Activated T-cell treated with anti-CD3 and anti-CD28 coated beads for 1 hour (primary cell): ENCODE measurements at regions not wholly inside any gene's neighbourhood (a gene's known extent, or its start where the extent isn't known, plus 50 kb on each side); places are given as distances from the start of the nearest gene placed in this dataset.
"Not testable (repeated sequence)": the region's sequence is repeated elsewhere in the genome, so short reads cannot be mapped to it uniquely, and the experiment has no call there.

Experiments
- DNase-seq: peaks from one replicate; pipeline ENCODE4 v3.0.0-alpha.2; 2020; ENCODE audit warnings: low read depth

DNA sequence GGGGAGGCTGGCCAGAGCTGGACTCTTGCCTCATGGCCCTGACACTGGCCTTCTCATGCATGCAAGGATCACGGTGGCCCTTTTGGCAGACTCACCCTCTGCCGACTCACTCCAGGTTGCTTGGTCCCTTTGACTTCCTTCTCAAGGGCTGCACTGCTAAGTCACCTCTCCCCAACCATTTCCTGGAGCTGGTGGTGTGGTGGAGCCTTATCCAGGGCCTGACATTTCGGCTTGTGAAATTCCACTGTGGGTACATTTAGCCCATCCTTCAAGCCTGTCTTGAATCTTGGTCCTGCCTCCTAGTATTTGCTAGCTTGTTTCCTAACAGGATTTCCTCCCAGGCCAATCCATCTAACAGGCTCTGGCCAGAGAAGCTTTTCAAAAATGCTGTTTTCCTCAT lies 52.6 kb upstream of the JUN start:
- DNase-seq = no peak

DNA sequence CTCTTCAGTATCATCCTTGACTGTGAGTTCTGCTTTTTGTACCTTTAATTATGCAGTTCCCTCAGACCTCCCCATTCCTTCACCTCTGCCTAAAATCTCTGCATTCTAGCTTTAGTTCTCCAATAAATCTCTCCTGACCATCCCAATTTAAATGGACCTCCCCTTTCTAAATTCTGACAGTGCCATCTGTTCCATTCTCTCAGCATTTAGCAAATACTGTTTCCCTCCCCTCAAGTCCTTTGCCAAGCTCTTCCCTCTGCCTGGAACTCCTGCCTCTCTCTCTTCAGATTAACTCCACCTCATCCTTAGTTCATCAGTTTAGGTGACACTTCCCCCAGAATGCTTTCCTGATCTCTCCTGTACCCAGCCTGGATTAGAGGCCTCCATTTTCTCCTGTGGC lies 54.0 kb upstream of the JUN start:
- DNase-seq = no peak

DNA sequence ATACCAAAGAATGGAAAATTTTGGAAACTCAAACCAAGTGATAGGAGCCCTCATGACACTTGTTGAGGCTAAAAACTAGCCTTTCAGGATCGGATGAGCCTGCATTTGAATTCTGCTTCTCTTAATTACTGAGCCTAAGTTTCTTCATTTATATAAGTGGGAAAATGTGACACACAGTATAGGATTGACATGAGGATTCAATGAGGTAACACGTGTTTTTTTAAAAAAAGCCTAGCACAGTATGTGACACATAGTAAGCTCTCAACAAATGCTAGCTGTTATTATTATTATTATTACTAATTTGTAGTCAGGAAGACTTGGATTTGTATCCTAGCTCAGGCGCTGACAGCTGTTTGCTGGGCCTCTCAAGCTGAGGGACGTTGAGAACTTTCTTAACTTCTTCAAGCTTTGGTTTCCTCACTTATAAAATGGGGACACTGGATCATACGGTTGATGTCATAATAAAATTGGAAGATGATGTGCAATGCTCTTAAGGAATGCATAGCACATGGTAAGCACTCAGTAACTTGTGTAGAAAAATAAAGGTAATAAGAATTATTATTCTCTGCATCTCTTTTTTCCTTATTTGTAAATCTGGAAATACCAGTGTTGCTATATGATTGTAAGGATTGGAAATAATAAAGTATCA lies 55.4 kb upstream of the JUN start:
- no peak for DNase-seq

DNA sequence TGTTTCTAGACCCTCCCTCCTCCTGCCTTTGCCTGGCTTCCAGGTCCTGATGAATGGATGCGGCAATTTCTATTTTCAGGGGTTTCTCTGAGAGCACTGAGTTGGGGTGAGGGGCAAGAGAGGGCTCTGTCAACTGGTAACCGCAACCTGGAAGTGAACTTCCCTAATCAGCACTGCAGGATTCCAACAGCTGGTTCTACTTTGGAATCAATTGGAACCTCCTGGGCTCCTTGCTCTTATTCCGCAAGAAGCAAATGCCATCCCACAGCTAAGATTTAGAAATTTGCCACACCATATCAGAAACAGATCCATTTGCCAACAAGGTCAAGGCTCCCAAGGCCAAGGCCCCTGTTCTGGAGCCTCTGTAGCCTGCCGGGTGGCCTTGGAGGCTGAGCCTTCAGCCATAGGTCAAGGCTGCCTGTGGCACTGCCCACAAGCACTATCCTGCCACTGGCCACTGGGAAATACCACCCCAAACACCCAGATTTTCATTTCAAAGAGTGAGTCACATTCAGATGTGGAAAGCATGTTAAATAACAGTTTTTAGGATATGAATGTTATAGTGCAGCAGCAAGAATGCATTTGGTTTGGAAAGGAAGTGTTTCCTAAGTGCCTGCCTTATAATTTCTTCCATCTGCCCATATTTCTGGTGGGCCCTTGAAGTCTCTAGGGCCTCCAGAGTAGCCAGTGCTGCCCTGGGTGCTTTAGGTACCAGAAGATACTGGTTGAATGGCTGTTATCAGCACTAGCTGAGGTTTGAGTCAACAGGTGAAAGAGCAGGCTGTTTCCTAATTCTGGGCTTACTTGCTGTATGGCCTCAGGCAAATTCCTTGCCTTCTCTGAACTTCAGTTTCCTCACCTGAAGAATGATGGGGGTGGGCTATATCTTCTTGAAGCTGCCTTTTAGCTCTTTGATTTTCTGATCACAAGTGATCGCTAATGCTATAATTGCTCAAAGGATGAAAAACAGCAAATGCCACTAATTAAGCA lies 56.3 kb upstream of the JUN start:
- DNase-seq = no peak

DNA sequence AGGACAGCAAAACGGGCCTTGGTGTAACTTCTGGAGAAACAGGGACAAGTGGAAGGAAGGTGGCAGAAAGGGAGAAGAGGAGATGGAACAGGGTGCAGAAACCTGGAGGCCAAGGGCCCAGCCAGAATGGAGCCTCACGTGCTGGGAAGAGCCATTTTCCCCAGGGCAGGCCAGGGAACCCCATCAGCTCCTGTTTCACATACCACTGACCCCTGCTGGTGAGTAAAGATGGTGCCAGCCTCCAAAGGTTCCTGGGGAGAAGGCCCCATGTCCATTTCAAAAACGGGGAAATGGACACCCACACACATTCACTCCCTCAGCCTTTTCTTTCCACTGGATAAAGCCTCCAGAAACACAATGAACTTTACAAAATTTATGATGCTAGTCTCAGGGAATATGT lies 57.6 kb upstream of the JUN start:
- no peak for DNase-seq

DNA sequence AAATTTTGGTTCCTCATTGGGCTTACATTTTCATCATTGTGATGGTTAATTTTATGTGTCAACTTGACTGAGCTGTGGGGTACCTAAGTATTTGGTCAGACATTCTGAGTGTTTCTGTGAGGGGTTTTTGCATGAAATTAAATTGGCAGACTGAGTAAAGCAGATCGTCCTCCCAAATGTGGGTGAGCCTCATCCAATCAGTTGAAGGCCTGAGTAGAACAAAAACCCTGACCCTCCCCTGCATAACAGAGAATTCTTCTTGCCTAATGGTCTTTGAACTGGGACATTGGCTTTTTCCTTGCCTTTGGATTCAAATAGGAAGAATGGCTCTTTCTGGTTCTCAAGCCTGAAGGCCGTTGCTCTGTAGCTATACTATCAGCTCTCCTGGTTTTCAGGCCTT lies 59.1 kb upstream of the JUN start:
- no peak for DNase-seq

DNA sequence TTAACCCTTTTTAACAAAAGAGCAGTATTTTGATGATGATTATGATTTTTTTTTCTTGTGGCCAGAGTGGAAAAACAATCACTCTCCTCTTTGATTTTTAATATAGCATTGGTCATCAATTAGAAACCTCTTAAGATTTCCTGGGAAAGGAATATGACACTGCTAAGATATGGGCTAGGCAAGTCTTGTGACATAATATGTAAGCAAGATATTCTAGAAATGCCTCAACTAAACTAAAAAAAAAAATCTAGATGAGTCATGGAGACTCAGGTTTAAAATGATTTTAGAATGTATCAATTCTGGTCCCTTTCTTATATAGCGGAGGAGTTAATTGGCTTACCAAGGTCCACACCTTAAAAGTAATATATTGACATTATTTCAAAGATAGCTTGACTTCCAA lies 60.3 kb upstream of the JUN start:
- no peak for DNase-seq

DNA sequence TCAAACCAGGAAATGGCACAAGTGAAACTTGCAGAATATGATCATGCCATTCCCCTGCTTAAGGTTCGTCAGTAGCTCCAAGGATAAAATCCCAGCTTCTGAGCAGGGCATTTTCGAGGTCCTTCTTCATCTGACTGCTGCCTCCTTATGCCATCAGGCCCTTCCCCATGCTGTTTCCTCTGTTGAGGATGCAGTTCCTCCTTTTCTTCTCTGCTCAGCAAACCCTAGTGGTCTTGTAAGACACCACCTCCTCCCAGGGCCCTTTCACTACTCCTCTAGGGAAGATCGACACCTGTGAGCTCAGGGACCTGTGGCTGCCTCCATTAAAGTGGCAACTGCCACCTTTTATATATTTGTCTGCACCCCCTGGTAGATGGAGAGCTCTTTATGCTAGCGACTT lies 62.1 kb upstream of the JUN start:
- DNase-seq = no peak

DNA sequence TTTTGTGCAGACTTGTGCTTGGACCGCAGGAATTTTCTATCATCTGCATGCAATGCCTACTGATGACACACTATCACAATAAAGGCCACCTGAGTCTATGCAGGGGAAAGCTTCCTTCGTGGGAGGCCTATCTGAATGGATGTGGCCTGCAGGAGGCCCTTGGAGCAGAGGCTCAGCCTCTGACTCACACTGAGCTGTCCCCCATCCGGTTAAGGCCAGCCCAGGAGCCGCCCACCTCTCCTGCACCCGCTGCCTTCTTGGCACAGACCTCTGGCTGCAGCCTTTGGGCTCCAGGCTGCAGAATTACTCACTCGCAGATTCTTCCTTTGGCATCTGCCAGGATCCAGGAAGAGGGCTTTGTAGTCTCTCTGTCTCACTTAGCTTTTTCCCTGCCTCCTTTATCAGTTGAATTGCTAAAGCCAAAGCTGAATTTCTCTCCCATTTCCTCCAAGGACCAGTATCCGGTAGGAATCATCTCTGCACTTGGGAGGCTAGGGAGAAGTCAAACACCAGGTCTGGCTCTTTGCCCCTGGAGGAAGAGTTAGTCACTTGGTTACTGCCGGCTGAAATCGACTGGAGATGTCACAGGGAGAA lies 65.1 kb upstream of the JUN start:
- no peak for DNase-seq

DNA sequence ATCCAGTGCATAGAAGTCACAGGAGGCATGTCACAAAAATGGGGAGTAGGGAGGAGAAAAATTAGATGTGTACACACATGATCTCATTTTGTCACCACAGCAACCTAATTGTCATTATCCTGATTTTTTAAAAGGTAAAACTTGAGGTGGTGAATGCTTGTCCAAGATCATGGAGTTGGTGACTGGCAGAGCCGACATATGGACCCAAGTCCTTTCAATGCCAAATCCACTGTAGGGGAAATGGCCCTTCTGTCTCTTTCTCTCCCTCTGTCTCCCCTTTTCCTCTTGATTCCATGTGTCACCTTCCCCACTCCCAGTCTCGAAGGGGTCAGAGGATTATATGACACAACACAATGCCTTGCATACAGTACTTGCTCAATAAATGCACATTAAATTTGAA lies 65.7 kb upstream of the JUN start:
- DNase-seq = no peak

DNA sequence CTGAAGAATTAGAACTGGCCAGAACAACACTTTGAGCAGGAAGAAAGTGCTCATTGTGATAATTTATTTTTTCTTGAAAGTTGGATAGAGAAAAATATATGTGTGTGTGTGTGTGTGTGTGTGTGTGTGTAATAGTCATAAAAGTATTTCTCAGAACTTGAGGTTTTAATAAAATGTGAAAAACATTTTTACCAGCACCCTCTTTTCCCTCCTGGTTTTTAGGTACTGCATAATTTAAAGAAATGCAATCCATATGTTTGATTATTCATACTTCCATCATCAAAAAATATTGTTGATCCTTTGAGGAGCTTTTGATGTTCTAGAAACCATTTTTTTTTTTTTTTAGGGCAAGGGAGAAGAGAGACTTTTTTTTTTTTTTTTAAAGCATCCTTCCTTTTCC lies 66.8 kb upstream of the JUN start:
- no peak for DNase-seq

DNA sequence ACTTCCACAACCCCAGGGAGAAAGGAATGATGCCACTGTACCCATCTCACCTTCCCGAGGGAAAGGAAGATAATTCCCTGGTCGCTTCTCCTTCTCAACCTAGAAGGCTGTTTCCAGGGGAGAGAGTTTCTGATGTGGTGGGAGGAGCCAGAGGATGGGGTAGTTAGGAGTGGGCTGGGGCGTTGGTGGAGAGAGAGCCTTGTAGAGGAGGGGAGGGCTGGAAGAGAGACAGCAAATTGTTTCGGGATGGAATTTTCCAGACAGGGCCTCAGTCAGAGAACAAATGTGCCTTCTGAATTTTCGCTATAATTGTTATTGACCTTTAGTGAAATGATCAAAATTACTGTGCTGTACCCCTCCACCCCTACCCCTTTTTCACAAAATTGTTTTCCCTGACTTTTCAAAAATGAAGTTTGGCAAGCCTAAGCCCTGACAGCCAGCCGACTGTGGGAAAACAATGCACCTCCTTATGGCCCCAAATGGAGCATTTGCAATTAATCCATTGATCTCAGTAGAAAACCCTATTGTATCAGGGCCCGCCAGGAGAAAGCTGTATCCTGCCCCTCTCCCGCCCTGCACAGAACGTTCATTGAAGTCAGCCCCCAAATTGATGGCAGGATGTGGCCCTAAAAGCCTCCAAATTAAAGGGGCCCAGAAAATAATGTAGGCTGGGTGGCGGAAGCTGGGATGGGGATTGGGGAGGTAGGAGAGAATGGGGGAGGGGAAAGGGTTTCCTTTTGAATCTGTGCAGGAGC lies 69.1 kb upstream of the JUN start:
- no peak for DNase-seq

DNA sequence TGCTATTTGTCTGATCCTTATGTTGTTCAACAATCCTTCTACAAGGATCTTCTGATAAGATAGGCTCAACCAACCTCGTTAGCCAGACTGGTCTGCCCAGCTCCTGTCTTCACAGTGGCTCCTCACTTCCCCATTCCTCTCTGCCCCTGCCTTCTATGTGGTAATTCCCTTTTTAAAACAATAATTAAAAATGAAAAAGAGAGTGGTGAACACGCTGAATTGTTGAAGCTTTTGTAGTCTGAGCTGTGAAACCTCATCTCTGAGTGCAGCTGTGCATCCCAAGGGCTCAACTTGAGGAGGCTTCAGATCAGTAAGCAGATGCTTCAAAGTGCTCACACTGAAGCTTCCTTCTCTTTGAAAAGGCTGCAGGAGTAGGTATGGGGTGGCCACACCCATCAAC lies 70.7 kb upstream of the JUN start:
- DNase-seq = no peak

DNA sequence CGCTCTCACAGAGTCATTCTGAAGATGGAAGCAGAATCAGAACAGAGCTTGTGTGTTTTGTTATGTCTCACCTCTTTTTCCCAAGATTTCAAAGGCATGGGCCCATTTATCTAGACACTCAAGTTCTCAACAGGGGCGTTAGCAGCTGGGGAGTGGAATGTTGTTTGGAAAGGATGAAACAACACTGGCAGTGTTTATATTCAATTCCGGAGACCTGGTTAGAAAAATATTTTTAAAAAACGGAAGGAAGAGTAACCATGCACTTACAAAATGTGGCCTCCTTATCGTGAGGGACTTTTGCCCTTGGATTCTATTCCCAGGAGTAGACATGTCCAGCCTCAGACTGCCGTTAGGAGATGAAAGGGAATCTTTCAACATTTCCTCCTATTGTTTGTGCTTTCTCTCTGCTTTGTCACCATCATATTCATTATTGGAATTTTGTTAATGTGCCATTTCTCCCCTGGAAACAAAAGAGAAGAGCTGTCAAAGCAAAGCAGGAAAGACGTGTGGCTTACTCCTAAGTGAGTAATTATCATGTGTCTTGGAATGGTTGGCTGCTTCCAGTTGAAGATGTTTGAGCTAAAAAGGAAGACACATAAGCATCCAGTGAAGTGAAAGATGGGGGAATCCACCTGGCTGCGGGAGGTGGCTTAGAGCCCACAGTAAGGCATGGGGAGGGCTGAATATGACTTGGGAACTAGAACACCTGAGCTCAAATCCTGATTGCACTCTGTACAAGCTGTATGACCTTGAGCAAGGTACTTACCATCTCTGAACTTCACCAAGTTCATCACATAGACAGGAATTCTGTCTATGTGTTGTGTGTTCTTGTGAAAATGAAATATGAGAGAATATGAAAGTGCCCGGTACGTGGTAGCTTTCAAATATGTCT lies 71.7 kb upstream of the JUN start:
- DNase-seq = no peak

DNA sequence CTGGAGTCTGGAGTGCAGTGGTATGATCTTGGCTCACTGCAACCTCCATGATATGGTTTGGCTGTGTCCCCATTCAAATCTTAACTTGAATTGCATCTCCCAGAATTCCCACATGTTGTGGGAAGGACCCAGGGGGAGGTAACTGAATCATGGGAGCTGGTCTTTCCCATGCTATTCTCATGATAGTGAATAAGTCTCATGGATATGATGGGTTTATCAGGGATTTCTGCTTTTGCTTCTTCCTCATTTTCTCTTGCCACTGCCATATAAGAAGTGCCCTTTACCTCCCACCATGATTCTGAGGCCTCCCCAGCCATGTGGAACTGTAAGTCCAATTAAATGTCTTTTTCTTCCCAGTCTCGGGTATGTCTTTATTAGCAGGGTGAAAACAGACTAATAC lies 72.4 kb upstream of the JUN start:
- DNase-seq = not testable (repeated sequence)

DNA sequence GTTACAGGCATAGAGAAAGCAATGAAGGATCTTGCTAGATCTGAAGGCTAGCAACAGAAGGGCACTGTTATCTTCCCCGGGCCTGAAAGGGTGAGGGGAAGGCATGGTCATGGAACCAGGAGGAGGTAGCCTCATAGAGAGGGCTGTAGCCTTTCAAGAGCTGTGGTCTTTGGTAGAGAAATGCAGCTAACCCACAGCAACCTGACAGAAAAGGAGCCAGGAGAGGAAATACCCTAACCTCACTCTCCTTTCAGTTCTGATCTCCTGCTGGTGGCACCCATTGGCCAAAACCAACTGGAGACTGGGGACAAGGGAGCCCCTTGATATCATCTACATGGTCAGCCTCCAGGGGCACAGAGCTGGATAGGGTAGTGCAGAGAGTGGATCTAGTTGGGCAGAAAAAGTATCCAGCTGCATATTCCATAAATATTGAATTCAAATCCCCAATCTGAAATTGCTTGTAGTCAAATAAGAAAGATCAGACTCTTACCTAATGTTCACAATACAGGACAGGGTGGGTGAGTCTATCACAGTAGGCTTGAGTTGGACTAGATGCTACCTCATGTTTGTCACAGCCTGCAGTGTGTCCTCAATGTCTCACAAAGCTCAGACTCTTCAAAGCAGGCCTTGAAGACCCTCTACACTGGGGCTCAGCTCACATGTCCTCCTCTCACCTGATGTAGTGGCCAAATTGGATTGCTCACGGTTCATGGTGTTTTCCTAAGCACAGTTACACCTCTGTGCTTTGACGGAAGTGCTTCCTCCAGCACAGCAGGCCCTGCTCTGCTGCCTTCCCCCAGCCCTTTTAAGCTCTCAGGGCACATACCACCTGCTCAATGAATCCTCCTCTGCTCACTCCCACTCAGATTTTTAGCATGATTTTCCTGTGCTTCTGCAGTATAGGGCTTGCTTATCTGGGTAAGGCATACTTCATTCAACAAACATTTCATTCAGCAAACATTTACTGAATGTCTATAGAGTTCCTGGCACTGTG lies 74.1 kb upstream of the JUN start:
- DNase-seq = no peak

DNA sequence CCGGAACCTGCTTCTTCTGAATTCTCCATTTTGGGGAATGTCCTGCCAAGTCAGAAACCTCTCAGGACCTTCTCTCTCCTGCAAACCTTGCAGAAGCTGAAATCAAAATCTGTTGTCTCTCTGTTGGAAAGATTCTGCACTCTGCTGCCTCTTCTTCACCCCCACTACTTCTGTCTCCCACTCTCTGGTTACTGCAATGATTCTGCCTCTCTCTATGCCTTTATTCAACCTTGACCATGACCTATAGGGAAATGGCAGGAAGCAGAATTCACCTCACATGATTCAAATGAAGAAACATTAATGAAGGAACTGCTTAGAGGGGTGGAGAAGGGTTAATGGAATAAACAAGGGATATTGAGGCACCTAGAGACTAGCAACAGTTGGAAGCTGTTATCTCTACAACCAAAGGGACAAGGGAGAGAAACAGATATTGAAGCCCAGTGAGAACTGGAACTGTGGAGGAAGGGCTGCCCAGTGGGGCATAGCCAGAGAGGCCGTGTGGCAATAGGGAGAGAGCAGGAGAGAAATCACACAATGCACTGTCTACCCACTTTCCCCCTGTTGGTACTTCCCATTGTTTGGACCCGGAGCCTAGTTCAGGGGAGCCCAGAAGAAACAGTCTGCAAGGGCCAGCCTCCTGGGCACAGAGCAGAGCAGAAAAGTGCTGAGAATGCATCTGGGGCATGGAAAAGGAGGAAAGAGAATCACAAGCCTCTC lies 76.1 kb upstream of the JUN start:
- DNase-seq = no peak

DNA sequence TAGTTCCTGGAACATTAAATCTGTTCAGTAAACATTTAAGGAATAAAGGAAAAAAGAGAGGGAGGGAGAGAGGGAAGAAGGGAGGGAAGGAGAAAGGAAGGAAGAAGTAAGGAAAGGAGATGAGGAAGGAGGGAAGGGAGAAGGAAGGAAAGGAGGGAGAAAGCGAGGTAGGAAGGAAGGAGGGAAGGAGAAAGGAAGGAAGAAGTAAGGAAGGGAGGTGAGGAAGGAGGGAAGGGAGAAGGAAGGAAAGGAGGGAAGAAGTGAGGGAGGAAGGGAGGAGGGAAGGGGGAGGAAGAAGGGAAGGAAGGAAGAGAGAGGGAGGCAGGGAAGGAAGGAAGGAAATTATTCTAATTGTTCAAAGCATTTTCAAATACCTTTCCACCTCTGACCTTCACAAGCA lies 77.2 kb upstream of the JUN start:
- no peak for DNase-seq

DNA sequence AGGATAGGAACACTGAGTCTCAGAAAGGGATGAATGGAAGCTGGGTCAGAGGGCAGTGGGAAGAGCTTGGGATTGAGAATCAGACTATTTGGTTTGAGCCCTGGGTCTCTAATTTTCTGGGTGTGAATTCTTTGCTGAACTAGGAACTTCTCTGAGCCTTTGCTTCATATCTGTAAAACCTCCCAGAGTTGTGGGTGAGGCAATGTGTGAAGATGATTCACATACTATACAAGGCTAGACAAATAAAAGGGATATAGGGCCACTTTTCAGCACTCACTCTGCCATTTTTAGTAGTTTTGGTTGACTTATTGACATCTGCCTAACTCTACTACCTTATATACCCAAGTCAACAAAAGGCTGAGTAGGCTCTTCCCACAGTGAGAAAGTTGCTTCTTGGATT lies 77.7 kb upstream of the JUN start:
- DNase-seq = no peak
